Activated naive CD4-positive, alpha-beta T cell treated with Interleukin-2 at 50 U/mL for 16 hours (primary cell): ENCODE measurements at regions not wholly inside any gene's neighbourhood (a gene's known extent, or its start where the extent isn't known, plus 50 kb on each side); places are given as distances from the start of the nearest gene placed in this dataset.
"Not testable (repeated sequence)": the region's sequence is repeated elsewhere in the genome, so short reads cannot be mapped to it uniquely, and the experiment has no call there.

ENCODE experiments used
- DNase-seq: peaks from one replicate; pipeline ENCODE4 v3.0.0-alpha.2; 2020

GRCh38 chr6:166803471-166803870, 152.9 kb downstream of the RNASET2 start:
- DNase-seq, result no peak

DNA sequence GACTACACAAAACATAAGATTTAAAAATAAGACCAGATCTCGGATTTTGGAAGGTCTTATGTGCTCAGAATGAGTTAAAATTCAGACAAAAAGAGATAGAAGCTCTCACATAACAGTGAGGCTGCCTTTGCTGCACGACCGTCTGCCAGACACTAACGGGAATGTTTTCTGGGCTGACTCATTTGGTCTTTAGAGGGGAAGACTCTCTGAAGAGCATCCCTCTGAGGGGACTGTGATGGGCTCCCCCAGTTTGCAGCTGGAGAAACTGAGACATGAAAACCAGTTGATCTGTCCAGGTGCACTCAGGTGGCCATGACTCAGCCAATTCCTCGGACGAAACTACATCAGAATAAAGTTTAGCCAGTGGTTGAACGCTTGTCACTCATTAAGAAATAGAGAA, 153.9 kb downstream of the RNASET2 start:
- no peak for DNase-seq

- DNase-seq, result no peak
Measured at GRCh38 chr6:166800137-166800536, 156.2 kb downstream of the RNASET2 start.

DNA sequence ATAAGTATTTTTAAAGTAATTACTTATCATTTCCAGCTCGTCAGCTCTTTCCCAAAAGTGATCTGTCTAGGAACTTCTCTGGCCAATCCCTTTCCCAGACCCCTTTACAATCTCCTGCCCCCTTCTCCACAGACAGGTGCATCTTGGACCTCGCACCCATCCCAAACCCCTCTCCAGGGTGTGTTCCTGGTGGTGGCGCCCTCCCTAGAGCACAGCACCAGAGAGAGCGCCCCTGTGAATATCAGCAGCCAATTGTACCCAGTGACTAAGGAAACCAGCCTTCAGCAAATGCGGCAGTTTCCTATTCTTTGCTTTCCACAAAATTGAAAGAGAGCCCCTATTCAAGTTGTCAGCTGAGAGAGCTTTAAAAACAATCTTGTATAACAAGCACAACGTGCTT, 157.7 kb downstream of the RNASET2 start:
- no peak for DNase-seq

DNA sequence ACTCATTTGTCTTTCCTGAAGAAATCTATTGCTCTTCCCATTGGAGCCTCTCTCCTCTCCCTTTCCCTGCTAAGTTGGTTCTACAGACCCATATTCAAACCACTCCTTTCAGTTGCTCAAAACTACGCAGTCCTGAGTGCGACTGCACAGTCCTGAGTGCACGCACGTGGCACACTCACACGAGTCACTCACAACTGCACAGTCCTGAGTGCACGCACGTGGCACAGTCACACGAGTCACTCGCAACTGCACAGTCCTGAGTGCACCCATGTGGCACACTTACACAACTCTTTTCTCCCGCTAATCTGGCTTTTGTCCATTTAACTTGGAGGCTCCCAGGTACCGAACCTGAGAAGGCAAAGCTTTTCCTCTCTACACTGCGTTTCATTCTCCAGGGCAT, 159.7 kb downstream of the RNASET2 start:
- no peak for DNase-seq

GRCh38 chr6:166795879-166796278, 160.5 kb downstream of the RNASET2 start:
- DNase-seq, result no peak

- DNase-seq, result not testable (repeated sequence)
Measured at GRCh38 chr6:166790808-166791207, 163.8 kb upstream of the RPS6KA2 start.

DNA sequence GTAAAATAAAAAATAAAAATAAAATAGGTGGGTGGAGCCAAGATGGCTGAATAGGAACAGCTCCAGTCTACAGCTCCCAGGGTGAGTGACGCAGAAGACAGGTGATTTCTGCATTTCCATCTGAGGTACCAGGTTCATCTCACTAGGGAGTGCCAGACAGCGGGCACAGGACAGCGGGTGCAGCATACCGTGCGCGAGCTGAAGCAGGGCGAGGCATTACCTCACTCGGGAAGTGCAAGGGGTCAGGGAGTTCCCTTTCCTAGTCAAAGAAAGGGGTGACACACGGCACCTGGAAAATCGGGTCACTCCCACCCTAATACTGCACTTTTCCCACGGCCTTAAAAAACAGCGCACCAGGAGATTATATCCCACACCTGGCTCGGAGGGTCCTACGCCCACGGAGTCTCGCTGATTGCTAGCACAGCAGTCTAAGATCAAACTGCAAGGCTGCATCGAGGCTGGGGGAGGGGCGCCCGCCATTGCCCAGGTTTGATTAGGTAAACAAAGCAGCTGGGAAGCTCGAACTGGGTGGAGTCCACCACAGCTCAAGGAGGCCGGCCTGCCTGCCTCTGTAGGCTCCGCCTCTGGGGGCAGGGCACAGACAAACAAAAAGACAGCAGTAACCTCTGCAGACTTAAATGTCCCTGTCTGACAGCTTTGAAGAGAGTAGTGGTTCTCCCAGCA, 161.9 kb upstream of the RPS6KA2 start:
- not testable (repeated sequence) for DNase-seq

GRCh38 chr6:166786704-166787293, 159.7 kb upstream of the RPS6KA2 start:
- no peak for DNase-seq

DNA sequence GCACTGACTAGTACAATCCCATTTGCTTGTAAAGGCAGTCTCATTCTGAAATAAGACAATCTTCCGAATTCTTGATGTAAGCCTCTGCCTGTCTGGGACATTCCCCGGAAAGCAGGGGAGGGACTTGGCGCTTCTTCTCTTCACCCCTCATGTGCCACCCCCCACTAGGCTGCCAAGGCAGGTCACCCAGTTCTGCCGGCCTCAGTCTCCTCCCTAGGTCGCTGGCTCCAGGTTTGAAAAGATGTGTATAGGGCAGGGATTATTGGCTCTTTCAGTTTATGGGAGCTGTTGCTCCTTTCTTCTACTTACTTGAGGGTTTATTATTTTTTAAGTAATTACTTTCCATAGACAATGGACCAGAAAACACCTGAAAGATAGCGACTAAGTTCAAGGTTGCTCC, 158.1 kb upstream of the RPS6KA2 start:
- DNase-seq, result no peak

DNA sequence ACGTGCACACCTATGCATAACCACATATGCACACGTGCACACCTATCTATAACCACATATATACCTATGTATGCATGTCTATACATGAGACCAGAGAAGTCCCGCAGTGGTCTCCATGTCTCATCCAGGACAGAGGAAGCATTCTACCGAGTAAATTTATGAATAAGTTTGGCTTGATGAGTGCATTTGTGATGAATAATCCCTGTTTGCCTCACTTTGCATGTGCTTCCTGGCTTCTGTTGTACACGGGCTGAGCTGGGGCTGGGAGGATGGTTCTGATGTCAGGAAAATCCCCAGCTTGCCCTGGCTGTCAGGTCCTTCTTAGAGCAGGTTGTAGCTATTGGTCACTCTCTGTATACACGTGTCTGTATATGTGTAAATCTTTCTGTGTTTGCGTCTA, 157.6 kb upstream of the RPS6KA2 start:
- DNase-seq, result no peak

DNA sequence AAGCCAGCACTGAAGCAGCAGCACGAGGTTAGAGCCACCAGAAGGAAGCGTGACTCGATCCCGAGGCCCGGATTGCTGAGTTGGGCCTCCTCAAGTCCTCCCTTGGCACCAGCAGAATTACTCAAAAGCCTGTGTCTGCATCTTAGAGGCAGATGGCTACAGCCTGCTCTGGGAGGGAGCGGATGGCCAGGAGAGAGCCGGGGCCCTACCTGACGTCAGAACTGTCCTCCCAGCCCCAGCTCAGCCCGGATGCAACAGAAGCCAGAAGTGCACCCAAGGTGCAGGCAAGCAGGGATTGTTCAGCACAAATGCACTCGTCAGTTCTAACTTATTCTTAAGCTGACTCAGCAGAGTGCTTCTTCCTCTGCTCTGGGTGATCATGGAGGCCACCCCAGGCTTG, 155.5 kb upstream of the RPS6KA2 start:
- no peak for DNase-seq

- no peak for DNase-seq
Measured at GRCh38 chr6:166781331-166781730, 154.3 kb upstream of the RPS6KA2 start.

DNA sequence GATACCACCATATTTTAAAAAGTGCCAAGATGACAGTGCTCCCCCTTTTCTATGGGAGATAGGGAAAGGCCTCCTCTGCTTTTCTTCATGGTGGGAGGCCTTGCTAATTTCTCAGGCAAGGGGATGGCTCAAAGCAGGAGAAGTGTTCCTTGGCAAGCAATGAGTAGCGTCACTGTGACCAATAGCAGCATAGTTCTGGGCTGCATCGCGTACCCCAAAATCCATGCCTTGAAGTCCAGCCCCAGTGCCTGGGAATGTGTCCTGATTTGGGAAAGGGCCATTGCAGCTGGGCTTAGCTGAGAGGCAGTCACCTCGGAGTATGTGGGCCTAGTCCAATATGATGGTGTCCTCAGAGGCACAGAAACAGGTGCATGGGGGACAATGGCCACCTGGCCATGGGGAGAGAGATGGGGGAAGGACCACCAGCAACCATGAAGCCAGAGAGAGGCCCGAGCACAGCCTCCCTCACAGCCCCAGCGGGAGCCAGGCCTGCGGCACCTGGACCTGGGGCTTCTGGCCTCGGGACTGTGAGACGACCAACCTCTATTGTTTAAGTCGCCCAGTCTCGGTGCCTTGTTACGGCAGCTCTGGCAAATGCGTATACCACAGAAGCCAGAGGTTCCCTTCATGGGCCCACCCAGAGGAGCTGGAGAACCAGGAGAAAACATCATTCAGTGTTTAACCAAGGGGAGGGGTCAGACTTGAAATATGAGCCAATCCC, 153.1 kb upstream of the RPS6KA2 start:
- no peak for DNase-seq

GRCh38 chr6:166779381-166779780, 152.3 kb upstream of the RPS6KA2 start:
- no peak for DNase-seq

GRCh38 chr6:166778776-166779175, 151.7 kb upstream of the RPS6KA2 start:
- DNase-seq, result no peak

- no peak for DNase-seq
Measured at GRCh38 chr6:166778046-166778445, 151.0 kb upstream of the RPS6KA2 start.

DNA sequence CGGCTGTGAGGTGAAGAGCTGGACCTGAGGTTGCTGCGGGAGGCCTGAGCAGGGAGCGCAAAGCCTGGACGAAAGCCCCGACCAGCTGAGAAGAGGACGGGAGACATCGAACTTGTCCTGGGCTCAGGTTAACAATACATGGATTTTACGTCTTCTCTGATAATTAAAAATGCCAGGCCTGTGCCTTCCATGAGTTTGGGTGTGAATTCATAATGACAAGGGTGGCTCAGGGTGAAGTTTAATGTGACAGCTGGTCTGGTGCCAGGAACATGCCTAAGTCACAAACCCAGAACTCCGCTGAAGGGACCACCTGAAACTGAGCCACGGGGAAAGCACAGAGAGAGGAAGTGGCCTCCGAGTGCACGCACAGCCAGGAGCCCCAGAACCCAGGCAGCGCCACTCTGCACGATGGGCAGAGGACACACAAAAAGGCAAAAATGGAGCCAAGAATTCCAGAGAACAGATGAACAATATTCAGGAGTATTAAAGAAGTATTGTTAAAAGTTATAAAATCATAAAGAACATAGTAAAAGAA, 150.1 kb upstream of the RPS6KA2 start:
- no peak for DNase-seq

DNA sequence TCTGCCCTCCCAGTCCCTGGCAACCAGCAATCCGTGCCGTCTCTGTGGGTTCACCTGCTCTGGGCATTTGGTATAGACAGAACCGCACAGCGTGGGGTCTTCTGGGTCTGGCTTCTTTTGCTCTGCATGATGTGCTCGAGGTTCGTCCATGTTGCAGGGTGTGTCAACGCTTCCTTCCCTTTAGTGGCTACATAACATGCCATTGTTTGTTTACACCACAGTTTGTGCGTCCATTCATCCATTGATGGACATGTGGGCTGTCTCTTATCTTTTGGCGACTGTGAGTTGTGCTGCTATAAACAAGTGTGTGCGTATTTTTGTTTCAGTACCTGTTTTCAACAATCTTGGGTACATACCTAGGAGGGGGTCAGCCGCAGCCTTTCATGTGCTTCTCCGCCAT, 149.5 kb upstream of the RPS6KA2 start:
- DNase-seq, result no peak

GRCh38 chr6:166775923-166776220, 148.8 kb upstream of the RPS6KA2 start:
- DNase-seq, result no peak

GRCh38 chr6:166775180-166775922, 148.3 kb upstream of the RPS6KA2 start:
- DNase-seq, result peak; percentile 63

GRCh38 chr6:166774770-166775169, 147.7 kb upstream of the RPS6KA2 start:
- no peak for DNase-seq

- DNase-seq, result no peak
Measured at GRCh38 chr6:166774292-166774691, 147.2 kb upstream of the RPS6KA2 start.

DNA sequence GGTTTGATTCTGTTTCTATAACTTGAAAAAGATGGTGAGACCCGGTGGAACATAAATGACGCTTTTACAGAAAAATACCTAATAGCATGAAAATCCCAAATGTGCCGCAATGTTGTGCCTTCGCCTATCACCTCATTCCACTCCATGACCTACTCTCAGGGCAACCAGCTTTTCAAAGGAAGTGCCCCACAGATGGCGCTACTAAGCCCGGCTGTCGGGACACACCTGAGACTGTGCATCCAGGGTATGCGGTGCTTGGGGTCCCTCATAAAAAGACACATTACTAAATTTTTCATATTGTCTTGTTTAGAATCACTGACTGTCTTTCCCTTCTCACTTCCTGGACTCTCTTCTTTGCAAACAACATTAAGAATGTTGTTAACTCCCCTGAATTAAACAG, 145.5 kb upstream of the RPS6KA2 start:
- DNase-seq, result no peak
